SK-MEL-5 (cell line): ENCODE measurements at regions not wholly inside any gene's neighbourhood (a gene's known extent, or its start where the extent isn't known, plus 50 kb on each side); places are given as distances from the start of the nearest gene placed in this dataset.
A peak's percentile ranks its signal among the peaks of the same experiment; 100 is the strongest.

Source experiments
- DNase-seq: peaks from one replicate; pipeline ENCODE4 v3.0.0-alpha.2; 2016; ENCODE audit warnings: low read depth, low spot score
- in situ Hi-C: cut with HindIII; loops from 2 replicates; pipeline ENCODE4 v1.10.0; 2016; ENCODE audit warnings: low sequenced_read_pairs, high pct_unique_total_duplicates, low pct_unique_long_range_greater_than_20kb

DNA sequence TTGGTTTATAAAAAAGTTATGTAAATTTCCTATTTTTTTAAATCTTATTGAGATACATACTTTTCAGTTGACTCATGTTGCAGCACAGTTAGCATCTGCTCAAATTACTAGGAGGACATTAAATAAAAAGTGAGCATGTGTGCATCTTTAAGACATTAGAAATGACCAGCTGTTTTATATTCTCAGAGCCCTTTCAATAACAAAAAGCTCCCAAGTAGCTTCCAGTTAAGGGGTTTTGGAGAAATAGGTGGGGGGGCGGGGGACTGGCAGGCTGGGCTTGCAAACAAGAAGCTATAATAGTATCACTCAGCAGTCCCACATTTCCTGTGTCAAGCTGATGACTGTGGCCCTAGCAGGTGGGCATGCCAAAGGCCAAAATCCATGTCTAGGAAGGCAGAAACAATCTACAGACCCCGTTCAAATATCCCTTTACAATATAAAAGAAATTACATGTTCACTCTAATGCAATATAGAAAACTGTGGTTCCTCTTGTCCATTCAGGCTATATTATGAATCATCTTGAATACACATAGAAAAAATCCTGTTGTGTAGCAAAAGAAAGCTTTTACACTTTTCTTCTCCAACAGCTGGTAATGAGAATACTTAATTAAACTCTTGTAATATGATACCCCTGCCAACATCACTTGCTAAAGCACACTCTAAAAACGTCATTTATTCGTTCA, 1713.2 kb upstream of the SLC10A2 start:
- in situ Hi-C loops = no loop called here
- no peak for DNase-seq

DNA sequence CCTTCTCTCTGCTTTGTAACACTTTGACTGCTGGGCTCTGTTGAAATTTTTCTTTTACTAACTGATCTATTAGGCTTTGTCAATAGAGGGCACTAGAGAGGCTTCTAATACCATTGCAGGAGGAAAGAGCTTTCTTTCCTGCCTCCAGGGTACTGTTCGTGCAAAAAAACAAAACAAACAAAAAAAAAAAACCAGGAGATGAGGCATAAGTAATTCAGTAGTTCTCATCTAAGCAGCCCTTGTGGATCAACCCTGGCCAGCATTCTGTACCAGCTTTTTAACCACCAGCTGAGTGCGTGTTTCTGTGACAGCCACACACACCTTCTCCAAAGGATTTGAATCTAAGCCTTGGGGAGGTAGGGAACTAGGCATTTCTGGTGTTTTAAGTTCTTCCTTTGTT, 1707.6 kb upstream of the SLC10A2 start:
- peak; percentile 69 for DNase-seq
- in situ Hi-C loops = no loop called here

DNA sequence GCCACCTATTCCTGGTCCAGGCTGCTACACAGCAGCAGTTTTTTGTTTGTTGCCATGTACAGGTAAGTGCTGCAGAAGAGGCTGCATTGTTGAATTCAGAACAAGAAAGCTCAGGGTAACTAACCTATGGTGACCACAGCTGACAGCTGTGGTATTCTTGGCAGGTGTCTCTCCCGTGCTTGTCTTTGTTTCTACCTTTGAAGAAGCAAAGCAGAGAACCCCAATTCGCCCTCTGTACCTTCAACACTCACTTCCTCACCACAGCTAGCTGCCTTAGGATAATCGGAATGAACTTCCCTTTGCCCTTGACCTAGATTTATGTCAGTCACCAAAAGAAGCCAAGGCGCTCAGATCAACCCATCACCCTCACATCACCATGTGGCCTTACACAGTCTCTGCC, 1703.3 kb upstream of the SLC10A2 start:
- in situ Hi-C loops = no loop called here
- DNase-seq = no peak

GRCh38 chr13:104766319-104766718, 1700.1 kb upstream of the SLC10A2 start:
- in situ Hi-C loops = no loop called here
- DNase-seq = no peak

DNA sequence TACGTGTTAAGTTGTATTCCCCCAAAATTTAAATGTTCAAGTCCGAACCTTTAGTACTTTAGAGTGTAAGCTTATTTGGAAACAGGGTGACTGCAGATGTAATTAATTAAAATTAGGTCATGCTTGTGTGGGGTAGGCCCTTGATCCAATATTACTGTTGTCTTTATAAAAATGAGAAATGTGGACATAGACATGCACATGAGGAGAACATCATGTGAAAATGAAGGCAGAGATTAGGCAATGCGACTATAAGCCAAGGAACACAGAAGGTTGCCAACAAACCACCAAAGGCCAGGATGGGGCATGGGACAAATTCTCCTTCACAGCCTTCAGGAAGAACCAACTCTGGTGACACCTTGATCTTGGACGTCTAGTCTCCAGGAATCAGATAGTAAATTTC, 1698.4 kb upstream of the SLC10A2 start:
- in situ Hi-C loops = no loop called here
- DNase-seq = no peak

GRCh38 chr13:104759069-104759468, 1692.9 kb upstream of the SLC10A2 start:
- DNase-seq = no peak
- in situ Hi-C loops = no loop called here

GRCh38 chr13:104757712-104758111, 1691.5 kb upstream of the SLC10A2 start:
- in situ Hi-C loops = no loop called here
- no peak for DNase-seq

- in situ Hi-C loops = no loop called here
- no peak for DNase-seq
Measured at GRCh38 chr13:104750377-104750776, 1684.2 kb upstream of the SLC10A2 start.

DNA sequence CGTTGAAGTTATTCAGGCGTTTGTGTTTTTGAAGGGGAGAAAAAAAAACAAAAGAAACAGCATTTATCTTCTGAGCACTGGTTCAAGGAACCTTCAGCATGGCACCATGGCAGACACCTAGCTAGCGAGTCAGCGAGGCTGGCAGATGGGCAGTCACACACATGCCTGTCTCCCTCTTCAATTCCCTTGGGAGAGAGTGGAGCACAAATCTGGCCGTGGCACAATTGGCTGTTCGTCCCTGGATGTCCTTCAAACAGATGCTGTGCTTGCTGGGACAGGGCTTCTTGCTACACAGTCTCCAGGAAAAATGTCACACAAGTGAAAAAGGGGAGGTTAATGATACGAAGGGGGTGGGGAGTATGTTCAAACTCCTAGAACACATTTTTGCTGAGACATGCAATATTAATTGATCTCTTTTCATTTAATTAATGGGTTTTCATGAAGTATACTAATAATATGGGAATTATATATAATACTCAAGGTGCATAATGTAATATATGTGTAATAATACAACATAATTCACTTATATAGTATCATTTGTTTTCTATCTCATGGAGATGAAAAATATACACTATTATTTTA, 1674.5 kb upstream of the SLC10A2 start:
- DNase-seq = no peak
- in situ Hi-C loops = no loop called here

DNA sequence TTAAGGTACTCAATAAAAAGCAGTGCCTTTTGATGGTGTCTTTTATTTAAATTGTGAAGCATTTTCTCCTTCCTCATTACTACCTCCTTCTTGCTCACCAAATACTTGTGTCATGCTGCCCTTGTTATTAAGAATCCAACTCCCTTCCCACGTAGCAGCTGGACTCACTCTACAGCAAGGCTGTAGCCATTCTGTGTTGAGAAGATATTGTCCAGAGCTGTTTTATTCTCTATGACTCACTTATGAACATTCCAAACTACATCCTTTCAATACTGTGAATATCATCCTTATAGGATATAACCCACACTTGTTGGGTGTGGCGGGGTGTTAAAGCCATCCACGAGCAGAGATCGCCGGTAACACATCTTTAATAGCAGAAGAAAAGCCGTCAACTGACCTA, 1671.5 kb upstream of the SLC10A2 start:
- in situ Hi-C loops = no loop called here
- no peak for DNase-seq

GRCh38 chr13:104733427-104733826, 1667.2 kb upstream of the SLC10A2 start:
- no peak for DNase-seq
- in situ Hi-C loops = no loop called here

GRCh38 chr13:104715111-104715510, 1648.9 kb upstream of the SLC10A2 start:
- no peak for DNase-seq
- in situ Hi-C loops = no loop called here

DNA sequence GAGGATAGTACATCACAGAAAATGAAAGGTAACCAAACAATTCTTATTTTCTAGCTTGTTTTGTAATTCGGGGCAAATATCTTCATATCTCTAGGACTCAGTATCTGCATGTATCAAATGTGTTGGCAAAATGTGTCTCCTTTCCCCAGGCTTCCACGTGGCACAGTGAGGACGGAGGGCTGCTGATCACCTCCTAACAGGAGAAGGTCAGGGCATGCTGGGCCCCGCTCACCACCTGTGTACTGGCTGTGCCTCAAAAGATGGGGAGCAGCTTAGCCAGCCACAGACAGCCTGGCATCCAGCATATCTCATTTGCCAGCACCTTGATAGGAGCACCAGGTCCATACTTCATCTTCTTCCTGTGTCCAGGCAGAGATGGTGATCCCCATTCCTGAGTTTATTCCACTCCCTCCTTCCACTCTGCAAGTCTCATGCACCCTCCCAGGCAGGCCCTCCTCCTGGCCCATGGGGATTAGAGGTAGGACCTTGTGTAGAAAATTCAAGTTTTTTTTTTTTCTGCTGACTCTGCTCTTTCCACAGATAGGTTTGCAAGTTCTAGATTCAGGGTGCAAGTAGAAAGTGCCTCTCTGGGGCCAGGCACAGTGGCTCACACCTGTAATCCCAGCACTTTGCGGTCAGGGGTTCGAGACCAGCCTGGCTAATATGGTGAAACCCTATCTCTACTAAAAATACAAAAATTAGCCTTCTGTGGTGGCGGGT, 1639.0 kb upstream of the SLC10A2 start:
- DNase-seq = no peak
- in situ Hi-C loops = no loop called here

- in situ Hi-C loops = no loop called here
- no peak for DNase-seq
Measured at GRCh38 chr13:104701591-104701990, 1635.4 kb upstream of the SLC10A2 start.

GRCh38 chr13:104694397-104694796, 1628.2 kb upstream of the SLC10A2 start:
- in situ Hi-C loops = no loop called here
- DNase-seq = no peak

DNA sequence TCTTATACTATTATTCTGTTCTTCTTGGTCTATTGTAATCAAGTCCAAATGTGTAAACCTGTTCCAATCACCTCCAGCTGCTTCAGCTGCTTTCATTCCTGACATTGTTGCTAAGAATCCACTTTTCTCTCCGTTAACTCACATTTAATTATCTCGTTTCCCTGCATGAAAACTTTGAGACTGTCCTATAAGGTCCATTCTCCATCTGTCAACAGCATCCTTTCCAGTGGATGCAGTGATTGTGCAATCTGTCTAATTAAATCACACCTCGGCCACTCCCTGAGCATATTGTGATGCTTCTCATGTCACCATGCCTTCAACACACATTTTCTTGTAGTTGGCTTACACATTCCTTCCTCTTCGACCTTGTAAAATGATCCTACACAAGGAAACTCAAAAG, 1626.9 kb upstream of the SLC10A2 start:
- in situ Hi-C loops = no loop called here
- no peak for DNase-seq

DNA sequence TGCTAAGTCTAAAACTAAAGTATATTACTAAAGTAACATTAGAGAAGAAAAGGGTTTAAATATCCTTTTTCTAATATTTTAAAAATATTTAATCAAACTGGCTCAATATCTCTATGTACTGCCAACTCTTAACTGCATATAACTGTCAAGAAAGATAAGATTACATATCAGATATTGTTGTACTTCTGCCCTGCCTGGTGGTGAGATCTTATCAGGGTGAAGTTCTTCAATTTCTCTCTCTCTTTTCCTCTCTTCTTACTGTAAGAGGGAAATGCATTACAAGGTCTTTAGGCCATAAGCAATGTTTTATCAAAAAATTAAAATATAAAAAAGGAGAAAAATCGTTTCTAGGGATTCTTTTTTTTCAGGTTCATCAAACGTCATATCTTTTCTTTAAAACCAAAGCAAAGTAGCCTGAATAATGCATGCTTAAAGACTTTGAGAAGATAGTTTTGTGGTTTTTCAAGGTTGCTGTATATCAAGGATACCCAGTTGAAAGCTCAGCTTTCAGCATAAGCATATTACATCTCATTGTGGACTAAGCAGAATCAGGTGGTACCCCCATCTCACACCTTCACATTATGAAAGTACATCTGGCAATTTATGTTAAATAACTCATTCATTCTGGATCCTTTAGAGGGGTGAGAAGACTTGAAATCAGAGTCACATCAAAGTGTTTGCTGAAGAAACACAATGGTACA, 1625.7 kb upstream of the SLC10A2 start:
- DNase-seq = no peak
- in situ Hi-C loops = no loop called here

- in situ Hi-C loops = no loop called here
- no peak for DNase-seq
Measured at GRCh38 chr13:104686484-104686883, 1620.3 kb upstream of the SLC10A2 start.
